Spleen (tissue), 7 donors: ENCODE measurements at regions not wholly inside any gene's neighbourhood (a gene's known extent, or its start where the extent isn't known, plus 50 kb on each side); places are given as distances from the start of the nearest gene placed in this dataset.

Experiments used
- CTCF ChIP-seq, 11 experiments: fragments of 200-600 bp in 7 of 11; fragments of 450-650 bp in 4 of 11; sonication (generic) in 4 of 11; IDR thresholded peaks in 8 of 11; conservative IDR thresholded peaks in 3 of 11; 1 replicate in 7 of 11; 2 replicates in 4 of 11; pipeline versions ENCODE4 v1.4.0 to v1.8.0; 2016 to 2021; ENCODE audit warnings: antibody characterized with exemption in 11 of 11, inconsistent platforms in 4 of 11, mild to moderate bottlenecking in 1 of 11
- POLR2A ChIP-seq, 3 donors: fragments of 450-650 bp; IDR thresholded peaks; one replicate each; pipeline ENCODE4 v1.5.1; 2017; ENCODE audit warnings: antibody characterized with exemption in 3 of 3, mild to moderate bottlenecking in 1 of 3
- donor health status: DM: no; HTN: no; CAD: no; lungs with moderate emphysema.
- donor health status: DM: no; HTN: no; CAD: no.
- donor health status: DM: no; HTN: no; CAD: no.

- TF ChIP-seq CTCF (IDR thresholded peaks at IDR 0.05 in 8 of 11, conservative IDR thresholded peaks at IDR 0.05 in 3 of 11) (no peak), POLR2A (IDR thresholded peaks at IDR 0.05) (no peak)
Measured at GRCh38 chr6:163757520-163757919, 343.0 kb downstream of the QKI start.
